GM12865 (cell line): ENCODE measurements at regions not wholly inside any gene's neighbourhood (a gene's known extent, or its start where the extent isn't known, plus 50 kb on each side); places are given as distances from the start of the nearest gene placed in this dataset.

Source experiments
- DNase-seq: peaks from one replicate; pipeline ENCODE4 v3.0.0; 2010; ENCODE audit warnings: low read depth
- H3K4me3 ChIP-seq: 2 replicates; pipeline ENCODE4 v1.5.1; 2011; ENCODE audit warnings: mild to moderate bottlenecking, low read depth, low read length, control low read depth
- CTCF ChIP-seq: IDR thresholded peaks from 2 replicates; pipeline ENCODE4 v1.5.1; 2011; ENCODE audit warnings: low read length, control low read depth, low read depth, inconsistent platforms; ENCODE audit not compliant: insufficient read depth; ENCODE audit errors: missing control alignments

- DNase-seq: no peak
- no peak overlapping the region for H3K4me3 ChIP-seq
- TF ChIP-seq CTCF: no peak
These were observed 65.9 kb upstream of the SPOPL start for GRCh38 chr2:138435701-138436100.

- no peak overlapping the region for H3K4me3 ChIP-seq
- DNase-seq: no peak
- no peak for TF ChIP-seq CTCF
These were observed 61.8 kb upstream of the SPOPL start for GRCh38 chr2:138439733-138440132.

DNA sequence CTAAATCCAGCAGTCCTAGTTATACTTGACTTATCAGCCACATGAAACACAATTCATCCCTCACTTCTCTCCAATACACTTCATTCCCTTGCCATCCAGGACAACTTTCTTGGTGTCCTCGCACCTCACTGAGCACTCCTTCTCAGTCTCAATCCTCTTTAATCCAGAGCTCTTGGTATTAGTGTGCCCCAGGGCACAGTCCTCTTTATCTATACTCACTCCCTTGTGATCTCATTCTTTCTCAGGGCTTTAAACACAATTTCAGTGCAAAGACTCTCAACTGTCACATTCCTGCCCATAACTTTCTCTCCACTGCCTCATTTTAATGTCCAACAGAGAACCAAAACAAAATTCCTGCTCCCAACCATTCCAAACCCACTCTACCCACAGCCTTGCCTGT is 60.8 kb upstream of the SPOPL start:
- DNase-seq: no peak
- H3K4me3 ChIP-seq: no peak overlapping the region
- TF ChIP-seq CTCF: no peak

- TF ChIP-seq CTCF: no peak
- H3K4me3 ChIP-seq: no peak overlapping the region
- DNase-seq: no peak
These were observed 59.7 kb upstream of the SPOPL start for GRCh38 chr2:138441916-138442315.

DNA sequence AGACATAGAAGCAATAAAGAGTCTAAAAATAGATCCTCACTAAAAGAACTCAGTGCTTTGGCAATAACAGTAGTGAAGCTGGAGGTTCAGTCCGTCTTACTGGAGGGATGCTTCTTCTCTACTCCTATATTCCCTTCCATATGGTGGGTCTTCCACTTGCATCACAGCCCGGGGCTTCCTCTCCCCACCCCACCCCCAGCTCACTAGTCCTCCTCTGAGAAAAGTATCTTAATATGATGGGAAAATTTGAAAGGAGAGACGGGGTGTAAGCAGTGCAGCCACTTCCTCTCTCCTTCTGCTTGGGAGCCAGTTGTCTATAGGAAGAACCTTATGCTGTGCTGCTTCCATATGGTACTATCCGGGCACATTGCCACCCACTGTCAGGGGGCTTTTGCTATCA is 57.2 kb upstream of the SPOPL start:
- DNase-seq: no peak
- no peak overlapping the region for H3K4me3 ChIP-seq
- no peak for TF ChIP-seq CTCF

DNA sequence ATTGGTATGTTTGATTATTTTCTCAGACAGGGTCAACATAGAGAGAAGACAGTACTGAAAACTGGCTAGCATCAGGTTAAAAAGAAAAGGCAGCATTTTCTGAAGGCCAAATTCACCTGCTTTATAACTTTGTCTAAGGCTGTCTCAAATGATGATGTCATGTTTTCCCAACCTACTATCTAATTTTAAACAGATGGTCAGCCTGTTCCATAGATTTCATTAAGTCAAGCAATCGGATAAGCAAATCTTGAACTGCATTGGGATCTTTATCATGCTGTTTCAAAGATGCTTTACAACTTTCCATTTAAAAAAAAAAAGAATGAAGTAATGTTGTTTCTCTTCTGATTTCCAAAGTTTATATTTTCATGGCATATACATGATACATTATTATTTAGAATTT is 56.3 kb upstream of the SPOPL start:
- DNase-seq: no peak
- H3K4me3 ChIP-seq: no peak overlapping the region
- TF ChIP-seq CTCF: no peak

DNA sequence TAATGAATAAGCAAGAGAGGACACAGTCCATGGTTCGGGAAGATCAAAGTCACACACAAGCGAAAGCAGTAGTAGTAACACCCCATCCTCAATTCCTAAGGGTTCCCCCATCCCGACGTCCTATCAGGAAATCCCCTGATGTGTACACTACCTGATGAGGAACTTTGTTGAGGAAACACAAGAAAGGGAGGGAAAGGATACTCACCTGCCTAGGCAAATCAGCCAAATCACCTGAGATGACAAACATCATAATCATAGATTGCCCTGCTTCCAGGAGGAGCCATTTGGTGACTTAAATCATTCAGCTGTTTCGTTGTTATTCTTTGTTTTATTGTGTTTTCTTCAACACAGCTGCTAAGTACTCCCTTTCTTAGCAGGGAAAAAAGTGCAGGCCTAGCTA is 55.5 kb upstream of the SPOPL start:
- no peak overlapping the region for H3K4me3 ChIP-seq
- TF ChIP-seq CTCF: no peak
- no peak for DNase-seq
